AML-193 (cell line): ENCODE measurements at regions not wholly inside any gene's neighbourhood (a gene's known extent, or its start where the extent isn't known, plus 50 kb on each side); places are given as distances from the start of the nearest gene placed in this dataset.
A peak's percentile ranks its signal among the peaks of the same experiment; 100 is the strongest.

Experiments used
- DNase-seq, 2 experiments: peaks; one replicate each; lab custom pipeline; 2025; lab: John Stamatoyannopoulos, UW

DNA sequence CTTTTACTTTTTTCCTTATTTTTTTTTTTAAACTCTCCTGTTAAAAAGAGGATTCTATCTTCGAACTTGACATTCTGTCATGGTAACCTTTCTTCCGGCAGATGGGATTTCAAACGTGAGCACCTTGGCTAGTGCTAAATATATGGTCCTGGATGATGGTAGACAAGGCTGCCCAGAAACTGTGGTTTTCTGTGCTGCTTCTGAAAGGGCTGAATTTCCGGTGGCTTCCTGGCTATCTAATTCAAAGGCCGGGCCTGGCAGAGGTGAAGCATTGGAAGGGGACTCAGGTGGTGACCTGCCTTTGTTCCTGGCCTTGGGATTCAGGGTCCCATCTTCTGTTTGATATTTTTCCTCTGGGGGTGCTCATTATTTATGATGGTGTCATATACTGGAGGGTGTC lies 118.6 kb upstream of the MYL2 start:
- no peak for DNase-seq

DNA sequence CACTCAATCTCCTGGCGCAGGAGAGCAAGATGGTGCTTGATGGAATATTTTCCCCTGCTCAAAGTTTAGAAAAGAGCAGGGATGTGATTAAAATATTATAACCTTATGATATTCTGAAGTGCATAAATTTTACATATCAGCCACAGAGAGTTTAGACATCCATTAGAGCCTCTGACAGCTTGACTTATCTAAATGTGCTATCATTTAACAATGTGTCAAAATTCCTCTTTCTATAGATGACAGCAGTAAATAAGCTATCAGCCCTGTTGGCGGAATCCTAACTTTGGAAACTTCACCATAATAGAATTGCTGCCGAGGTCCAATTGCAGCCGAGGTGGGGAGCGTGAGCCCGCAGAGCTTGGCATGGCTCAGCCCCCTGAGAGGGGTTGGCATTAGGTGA lies 117.7 kb upstream of the MYL2 start:
- no peak for DNase-seq

DNA sequence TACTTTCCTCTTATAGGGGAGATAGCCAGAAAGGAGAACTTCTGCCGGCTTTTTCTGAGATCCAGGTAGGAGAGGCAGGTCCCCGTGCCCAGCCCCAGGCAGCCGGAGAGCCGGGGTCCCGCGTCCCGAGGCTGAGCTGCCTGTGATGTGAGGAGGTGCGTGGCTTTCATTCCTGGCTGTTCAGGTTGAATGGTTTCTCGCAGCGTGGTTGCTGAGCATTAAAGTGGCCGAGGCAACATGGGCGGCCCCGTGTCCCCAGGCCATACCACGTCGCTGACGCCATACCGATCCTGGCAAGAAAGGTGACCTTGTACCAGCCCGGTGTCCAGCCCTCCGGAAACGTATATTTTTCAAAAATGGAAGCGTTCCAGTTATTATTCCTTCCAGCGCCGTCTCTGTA lies 116.7 kb upstream of the MYL2 start:
- DNase-seq = no peak

- no peak for DNase-seq
Observed at GRCh38 chr12:111035578-111036301, 115.4 kb upstream of the MYL2 start.

- DNase-seq = no peak
Observed at GRCh38 chr12:111034886-111035577, 114.7 kb upstream of the MYL2 start.

DNA sequence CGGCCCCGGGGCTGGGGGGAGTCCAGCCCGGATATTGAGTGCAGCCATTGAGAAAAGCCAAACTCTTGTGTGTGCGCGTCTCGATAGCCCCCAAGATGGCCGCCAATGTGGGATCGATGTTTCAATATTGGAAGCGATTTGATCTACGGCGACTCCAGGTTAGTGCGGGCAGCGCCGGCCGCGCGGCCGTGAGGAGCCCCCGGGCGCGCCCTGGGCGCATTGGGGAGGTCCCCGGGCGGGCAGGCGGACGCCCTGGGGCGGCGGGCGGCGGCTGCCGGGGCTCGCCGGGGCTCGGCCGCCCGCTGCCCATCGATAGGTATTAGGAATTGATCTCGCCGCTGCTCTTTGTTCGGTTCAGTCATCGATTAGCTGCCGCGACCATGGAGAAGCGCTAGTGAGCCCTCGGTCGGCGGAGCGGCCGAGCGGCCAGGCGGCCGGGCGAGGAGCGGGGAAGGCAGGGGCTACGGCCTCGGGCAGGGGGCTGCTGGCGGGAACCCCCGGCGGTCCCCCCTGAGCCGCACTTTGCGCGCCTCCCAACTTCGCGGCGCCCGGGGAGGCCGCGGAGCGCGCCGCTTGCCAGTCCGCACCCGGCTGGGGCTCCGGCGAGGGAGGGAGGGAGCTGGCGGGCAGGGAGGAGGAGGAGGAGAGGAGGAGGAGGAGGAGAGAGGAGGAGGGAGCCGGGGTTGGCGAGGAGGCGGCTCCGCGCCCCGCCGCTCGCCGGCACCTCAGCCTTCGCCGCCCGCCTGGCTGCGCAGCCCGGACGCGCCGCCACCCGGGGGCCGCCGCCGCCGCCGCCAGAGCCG lies 113.9 kb upstream of the MYL2 start, which contains the start of gene CUX2:
TSS of gene CUX2 (plus strand) at position 83 of the 803 bp plus-strand sequence.
- DNase-seq = no peak

DNA sequence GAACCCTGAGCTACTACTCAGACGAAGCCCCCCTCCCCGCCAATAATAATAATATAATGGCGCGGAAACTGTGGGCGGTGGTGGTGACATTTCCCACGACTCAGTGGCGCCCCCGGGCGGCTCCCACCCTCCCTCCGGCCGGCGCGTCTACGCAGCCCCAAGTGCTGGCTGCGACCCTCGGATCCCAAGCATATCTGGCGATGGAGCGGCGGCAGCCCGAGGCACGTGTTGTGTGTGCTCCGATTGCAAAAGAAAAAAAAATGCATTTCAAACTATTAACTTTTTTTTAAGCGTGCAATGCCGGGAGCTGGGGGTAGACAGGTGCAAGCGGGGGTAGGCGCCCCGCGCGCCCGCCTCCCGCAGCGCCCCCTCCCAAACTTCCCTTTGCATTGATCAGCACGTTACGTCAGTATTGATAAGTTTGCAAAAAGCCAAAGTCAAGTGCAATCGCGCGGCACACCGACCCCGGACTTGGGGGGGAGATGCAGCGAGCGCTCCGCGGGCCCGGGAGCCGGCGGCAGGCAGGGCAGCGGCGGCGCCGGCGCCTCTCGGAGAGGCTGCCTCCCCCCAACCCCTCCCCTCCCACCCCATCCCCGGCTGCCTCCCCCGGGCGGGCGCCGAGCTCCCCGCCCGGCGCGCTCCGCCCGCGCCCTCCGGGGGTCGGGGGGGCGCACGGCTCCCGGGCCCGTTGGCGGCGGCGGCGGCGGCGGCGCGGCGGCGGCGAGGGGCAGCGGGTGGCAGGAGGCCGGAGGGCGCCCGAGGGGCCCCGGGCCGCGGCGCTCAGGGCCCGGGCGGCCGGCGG lies 113.1 kb upstream of the MYL2 start:
- no peak for DNase-seq

DNA sequence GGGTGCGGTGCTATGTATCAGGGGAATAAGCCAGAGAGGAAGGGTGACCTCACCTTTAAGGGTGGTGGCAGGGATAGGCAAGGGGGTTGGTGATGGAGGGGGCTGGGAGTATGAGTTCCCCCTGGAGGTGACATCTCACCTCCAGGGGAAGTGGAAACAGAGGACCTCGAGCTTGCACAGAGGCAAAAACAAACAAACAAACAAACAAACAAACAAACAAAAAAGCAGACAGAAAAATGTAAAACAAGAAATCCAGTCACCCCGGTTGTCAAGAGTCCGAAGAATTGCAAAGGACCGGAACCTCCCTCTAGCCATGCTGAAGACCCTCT lies 112.2 kb upstream of the MYL2 start:
- DNase-seq = no peak

DNA sequence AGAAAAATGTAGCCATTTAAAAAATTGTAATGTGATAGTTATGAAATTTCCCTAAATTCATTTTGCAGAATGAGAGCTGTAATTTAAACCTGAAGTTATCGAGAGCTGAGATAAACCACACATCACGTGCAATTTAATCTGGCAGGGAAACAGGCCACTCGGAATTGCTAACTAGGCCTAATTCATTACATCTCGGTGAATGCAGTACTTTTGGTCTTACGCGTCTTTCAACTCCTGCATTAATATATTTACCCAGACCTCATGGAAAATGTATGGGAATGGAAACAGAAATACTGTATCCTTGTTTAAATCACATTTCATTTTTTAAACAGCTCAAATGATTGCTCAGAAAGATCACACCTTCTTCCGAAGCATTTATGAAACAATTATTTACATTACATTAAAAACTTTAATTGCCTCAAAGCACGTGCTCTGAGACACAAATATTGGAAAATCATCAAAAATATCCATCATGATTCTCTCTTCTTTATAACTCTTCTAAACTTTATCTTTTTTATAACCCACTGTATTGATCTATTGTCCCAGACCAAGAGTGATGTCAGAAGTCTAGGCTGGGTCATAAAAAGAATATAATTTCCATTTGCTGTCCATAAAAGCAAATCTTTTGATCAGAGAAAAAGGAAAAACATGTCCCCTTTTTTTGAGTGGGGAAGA lies 111.7 kb upstream of the MYL2 start:
- DNase-seq = no peak

DNA sequence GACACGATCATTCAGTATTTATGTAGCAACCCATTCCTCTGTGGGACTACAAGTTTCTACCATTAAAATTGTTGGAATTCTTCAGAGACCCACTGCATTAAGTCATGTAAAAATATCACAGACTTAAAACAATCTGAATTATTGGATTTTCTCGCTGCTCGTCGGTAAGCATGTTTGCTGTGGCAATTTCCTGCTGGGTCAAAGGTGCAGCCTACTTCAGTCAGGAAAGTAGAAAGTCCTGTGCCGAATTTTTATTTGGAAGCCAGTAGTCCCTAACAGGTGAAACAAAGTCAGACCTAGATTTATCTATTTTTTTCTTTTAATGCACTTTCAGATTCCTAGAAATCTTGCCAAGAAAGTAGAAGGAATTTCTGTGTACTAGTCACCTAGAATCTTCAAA lies 110.4 kb upstream of the MYL2 start:
- no peak for DNase-seq

DNA sequence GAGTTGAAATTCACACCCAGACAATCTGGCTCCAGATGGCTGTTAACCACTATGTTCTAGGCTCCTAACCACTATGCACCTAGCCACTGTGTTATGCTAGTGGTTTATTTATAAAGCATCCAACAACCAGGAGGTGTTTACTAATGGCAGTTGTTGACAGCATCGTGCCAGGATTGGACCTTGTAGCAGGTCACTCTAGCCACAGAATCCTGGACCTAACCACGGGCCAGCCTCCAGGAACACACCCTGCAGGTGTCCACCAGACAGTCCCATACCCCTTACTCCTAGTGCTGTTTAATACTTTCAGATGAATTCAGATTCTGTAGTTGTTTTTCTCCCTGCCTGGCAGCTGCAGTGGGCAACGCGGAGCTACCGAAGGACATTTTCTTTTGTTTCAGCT lies 109.4 kb upstream of the MYL2 start:
- no peak for DNase-seq

GRCh38 chr12:111029305-111029704 lies 108.9 kb upstream of the MYL2 start:
- DNase-seq = no peak

DNA sequence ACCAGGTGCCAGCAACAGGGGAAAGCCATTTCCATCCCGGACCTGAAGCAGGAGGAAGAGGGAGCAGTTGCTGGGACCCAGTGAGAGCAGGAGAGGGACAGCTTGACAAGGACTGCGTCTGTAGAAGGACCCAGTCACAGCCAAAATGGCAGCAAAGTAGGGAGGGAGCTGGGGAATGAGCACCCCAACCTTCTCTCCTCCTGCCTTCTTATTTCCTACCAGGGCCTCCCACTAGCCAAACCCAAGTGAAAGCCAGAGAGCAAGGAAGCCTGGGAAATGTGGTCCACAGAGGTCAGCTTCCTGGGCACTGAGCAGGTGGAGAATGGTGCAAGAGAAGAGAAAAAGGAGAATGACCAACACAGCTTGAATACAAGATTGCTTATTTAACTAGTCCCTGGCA lies 108.5 kb upstream of the MYL2 start:
- DNase-seq = no peak

DNA sequence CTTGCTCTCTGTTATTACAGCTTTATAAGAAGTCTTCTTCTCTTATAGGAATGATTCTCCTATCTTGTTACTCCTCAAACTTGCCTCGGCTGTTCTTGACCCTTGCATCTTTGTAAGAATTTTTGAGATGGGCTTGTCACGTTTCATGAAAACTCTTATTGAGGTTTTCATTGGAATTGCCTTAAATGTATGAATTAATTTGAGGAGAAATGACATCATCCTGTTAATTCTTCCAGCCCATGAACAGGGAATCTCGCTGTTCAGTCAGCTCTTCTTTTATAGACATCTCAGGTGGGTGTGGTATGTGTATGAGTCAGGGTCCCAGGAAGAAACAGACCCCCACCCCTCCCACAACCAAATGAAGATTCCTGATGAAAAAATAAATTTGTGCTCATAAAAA lies 107.1 kb upstream of the MYL2 start:
- no peak for DNase-seq

- DNase-seq = no peak
Observed at GRCh38 chr12:111025792-111026430, 105.5 kb upstream of the MYL2 start.

- DNase-seq = no peak
Observed at GRCh38 chr12:111025301-111025700, 104.9 kb upstream of the MYL2 start.

GRCh38 chr12:111024205-111024801 lies 103.9 kb upstream of the MYL2 start:
- DNase-seq = peak; percentile 17 to 22

DNA sequence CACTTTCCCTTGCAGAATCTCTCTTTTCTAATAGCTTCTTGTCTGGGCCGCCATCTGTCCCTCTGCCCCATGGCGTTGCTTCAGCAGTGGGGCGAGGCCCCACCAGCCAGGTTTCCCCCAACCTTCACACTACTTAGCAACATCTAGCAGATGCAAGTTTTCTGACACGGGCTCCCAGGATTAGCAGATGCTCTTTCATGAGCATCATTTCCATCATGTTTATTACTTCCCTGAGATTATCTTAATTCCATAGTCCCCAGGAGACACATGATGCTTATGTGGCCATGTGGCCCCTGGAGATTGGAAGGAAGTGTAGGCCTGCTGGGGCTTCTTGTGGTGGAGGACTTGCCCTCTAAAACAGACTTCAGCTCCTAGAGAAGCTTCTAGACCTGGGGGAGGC lies 102.0 kb upstream of the MYL2 start:
- DNase-seq = no peak

GRCh38 chr12:111014547-111014946 lies 94.2 kb upstream of the MYL2 start:
- no peak for DNase-seq

- DNase-seq = no peak
Observed at GRCh38 chr12:111012918-111013317, 92.5 kb upstream of the MYL2 start.
